IPS-18a (cell line): ENCODE measurements at regions not wholly inside any gene's neighbourhood (a gene's known extent, or its start where the extent isn't known, plus 50 kb on each side); places are given as distances from the start of the nearest gene placed in this dataset.

Source experiments
- H3K27ac ChIP-seq: one replicate; pipeline ENCODE4 v1.5.1; 2013; ENCODE audit warnings: low read length
- H3K27me3 ChIP-seq: one replicate; pipeline ENCODE4 v1.6.1; 2013; ENCODE audit warnings: mild to moderate bottlenecking, low read length; ENCODE audit not compliant: control insufficient read depth, insufficient read depth
- H3K36me3 ChIP-seq: one replicate; pipeline ENCODE4 v1.6.1; 2013; ENCODE audit warnings: low read depth, low read length; ENCODE audit not compliant: control insufficient read depth
- H3K4me1 ChIP-seq: one replicate; pipeline ENCODE4 v1.6.1; 2013; ENCODE audit warnings: low read depth, low read length; ENCODE audit not compliant: control insufficient read depth
- H3K4me3 ChIP-seq: one replicate; pipeline ENCODE4 v1.5.1; 2013; ENCODE audit warnings: low read length
- H3K9ac ChIP-seq: one replicate; pipeline ENCODE4 v1.6.1; 2013; ENCODE audit warnings: mild to moderate bottlenecking, low read length, moderate library complexity
- H3K9me3 ChIP-seq: one replicate; pipeline ENCODE4 v1.6.1; 2013; ENCODE audit warnings: low read depth, low read length; ENCODE audit not compliant: control insufficient read depth

DNA sequence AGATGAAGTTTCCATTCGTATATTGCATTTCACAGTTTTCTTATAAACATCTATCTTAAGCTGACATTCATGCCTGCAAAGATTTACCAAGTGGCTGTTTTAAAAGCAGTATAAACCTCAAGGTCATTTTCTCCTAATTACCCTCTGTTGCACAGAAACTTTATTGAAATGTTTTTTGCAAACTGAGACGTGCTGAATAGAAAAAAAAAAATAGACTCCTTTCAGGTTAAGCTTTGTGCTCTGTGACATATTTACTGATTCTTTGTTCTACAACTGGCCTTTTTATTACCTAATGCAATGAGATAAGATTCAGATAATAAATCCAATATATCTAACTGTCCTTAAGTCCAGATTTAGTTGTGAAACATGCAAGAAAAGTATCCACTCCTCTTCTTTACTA is 938.7 kb downstream of the DSC3 start:
- Histone ChIP-seq H3K9ac (no peak overlapping the region), H3K9me3 (no peaks in the 10 kb centered on the region), H3K36me3 (no peaks in the 10 kb centered on the region), H3K4me3 (no peak overlapping the region), H3K27me3 (no peaks in the 10 kb centered on the region), H3K4me1 (no peaks in the 10 kb centered on the region), H3K27ac (no peak overlapping the region)

DNA sequence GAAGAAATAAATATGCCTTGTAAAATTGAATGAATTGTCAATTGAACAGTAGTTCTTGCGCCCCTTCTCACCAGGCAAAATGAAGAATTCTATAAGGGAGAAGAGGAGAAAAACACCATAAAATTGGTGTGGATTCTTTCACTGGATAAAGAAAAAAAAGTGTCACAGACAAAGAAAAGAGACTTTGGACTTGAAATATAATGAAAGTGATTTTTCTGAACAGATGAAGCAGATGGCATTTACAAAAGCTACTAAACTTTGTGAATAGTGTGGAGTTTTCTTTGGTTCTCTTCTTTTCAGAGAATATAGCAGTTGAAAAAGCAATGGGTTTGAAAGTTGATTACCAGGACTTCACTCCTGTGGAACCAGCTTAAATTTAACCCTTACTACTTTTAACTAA is 945.7 kb downstream of the DSC3 start:
- peaks cover 3% of the 10 kb centered on the region for H3K4me1 ChIP-seq
- H3K9ac ChIP-seq = no peak overlapping the region
- no peak overlapping the region for H3K4me3 ChIP-seq
- H3K9me3 ChIP-seq = no peaks in the 10 kb centered on the region
- no peaks in the 10 kb centered on the region for H3K27me3 ChIP-seq
- H3K36me3 ChIP-seq = no peaks in the 10 kb centered on the region
- no peak overlapping the region for H3K27ac ChIP-seq

DNA sequence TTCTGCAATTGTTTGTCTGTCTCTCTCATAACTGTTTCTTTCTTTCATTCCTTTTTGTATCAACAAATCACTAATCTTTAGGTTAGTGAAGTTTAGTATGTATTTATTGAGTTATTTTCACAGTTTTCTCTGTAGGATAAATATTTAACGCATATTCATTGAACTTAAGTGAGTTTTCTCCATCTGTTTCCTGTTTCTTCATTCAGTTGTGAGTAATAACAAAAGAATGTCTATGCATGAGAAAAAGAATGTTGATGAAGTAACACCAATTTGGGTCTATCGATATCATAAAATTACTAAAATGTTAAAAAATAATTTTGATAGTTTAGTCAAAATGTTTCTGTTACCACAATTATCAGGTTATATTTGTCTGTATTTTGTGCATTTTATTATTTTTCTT is 948.0 kb downstream of the DSC3 start:
- Histone ChIP-seq H3K4me3 (no peak overlapping the region), H3K9me3 (no peaks in the 10 kb centered on the region), H3K9ac (no peak overlapping the region), H3K27ac (peak overlapping the region; percentile 20), H3K27me3 (no peaks in the 10 kb centered on the region), H3K36me3 (no peaks in the 10 kb centered on the region), H3K4me1 (peaks cover 3% of the 10 kb centered on the region)

DNA sequence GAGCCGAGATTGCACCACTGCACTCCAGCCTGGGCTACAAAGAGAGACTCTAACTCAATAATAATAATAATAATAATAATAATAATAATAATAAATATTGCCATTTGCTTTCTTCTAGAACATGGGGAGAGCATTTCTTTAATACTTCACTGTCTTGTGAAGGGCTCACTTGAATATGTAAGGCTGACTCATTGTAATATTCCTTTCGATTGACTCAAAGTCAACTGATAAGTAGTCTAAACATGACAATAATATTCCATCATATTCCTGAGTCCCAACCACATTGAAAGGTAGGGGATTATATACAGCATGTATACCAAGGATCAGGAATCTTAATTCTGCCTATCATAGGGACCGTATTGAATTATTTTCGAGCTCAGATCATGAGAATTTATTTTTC is 949.2 kb downstream of the DSC3 start:
- no peak overlapping the region for H3K9ac ChIP-seq
- no peak overlapping the region for H3K4me3 ChIP-seq
- no peak overlapping the region for H3K27ac ChIP-seq
- H3K4me1 ChIP-seq = peaks cover 3% of the 10 kb centered on the region
- no peaks in the 10 kb centered on the region for H3K36me3 ChIP-seq
- H3K27me3 ChIP-seq = no peaks in the 10 kb centered on the region
- no peaks in the 10 kb centered on the region for H3K9me3 ChIP-seq

DNA sequence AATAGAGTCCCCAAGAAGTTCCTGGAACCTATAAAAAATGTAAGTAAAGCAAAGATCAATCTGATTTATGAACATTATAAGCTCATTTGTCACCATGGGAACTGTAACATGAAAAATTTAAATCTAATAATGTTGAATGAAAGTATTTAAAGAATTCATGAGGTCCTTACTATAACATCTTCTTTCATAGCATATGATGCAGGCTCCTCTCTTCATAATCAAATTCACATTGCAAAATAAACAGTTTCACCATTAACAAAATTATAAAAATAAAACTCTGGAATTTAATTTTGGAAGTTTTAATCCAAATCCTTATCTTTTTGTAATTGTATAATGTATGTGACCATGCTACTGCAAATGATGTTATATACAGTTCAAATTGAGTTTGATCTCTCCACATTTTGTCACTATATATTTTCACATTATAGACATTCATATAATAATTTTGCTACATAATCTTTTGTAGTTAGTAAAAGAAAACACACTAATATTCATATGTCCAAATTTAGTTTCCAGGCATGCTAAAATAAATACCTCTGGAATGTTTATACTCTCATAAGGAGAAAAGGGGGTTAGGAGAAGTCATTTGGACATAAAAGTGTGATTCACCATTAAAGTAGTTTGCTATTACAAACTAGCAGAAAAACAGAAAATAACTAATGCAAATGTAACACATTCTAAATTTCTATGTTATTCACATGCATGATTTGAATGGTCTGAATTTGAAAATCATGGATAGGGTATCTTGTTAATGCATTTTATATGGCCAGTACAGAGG is 954.1 kb downstream of the DSC3 start:
- no peak overlapping the region for H3K9ac ChIP-seq
- no peak overlapping the region for H3K27ac ChIP-seq

DNA sequence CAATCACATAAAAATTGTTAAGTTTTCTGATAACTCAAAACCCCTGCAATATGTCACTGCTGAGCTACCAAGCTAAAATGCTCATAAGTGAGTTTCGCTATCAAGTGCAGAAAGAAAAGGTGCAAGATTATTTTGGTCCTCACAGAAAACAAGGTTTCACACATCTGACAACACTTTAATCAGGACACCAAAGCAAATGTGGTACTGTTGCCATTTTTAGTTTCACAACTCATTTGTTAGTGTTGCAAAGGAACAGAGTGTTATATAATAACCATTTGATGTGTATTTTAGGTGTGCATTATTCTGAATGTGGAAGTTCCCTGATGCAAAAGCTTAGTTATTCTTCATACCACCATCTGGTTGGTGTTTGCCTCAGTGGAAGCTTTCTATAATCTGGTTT is 956.2 kb downstream of the DSC3 start:
- Histone ChIP-seq H3K27ac (no peak overlapping the region), H3K27me3 (no peaks in the 10 kb centered on the region), H3K9ac (no peak overlapping the region), H3K4me3 (no peak overlapping the region), H3K4me1 (no peaks in the 10 kb centered on the region), H3K9me3 (no peaks in the 10 kb centered on the region), H3K36me3 (no peaks in the 10 kb centered on the region)

More for the DNA sequence above, 954.1 kb downstream of the DSC3 start:
- Histone ChIP-seq H3K36me3 (no peaks in the 10 kb centered on the region), H3K4me1 (no peaks in the 10 kb centered on the region), H3K9me3 (no peaks in the 10 kb centered on the region), H3K4me3 (no peak overlapping the region), H3K27me3 (no peaks in the 10 kb centered on the region)

DNA sequence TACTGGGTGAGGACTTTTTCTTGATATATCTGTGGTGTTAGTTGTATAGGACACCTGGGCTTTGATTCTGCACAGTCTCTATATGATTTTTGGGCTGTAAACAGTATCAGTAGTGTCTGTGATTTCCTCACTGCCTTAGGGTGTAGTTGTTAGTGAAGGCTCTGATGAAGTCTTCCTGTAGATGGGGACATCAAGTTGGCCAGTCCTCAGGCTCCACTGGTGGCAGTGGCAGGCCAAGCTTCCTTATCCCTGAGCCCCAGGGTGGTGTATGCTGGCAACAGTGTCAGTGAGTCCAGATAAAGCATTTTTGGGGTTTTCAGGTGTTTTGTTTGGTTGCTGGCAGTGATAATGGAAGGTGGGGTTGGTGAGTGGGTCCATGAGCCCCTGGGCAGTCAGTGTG is 961.4 kb downstream of the DSC3 start:
- Histone ChIP-seq H3K9ac (no peak overlapping the region), H3K27me3 (no peaks in the 10 kb centered on the region), H3K27ac (no peak overlapping the region), H3K9me3 (no peaks in the 10 kb centered on the region), H3K4me1 (no peaks in the 10 kb centered on the region), H3K4me3 (no peak overlapping the region), H3K36me3 (no peaks in the 10 kb centered on the region)

DNA sequence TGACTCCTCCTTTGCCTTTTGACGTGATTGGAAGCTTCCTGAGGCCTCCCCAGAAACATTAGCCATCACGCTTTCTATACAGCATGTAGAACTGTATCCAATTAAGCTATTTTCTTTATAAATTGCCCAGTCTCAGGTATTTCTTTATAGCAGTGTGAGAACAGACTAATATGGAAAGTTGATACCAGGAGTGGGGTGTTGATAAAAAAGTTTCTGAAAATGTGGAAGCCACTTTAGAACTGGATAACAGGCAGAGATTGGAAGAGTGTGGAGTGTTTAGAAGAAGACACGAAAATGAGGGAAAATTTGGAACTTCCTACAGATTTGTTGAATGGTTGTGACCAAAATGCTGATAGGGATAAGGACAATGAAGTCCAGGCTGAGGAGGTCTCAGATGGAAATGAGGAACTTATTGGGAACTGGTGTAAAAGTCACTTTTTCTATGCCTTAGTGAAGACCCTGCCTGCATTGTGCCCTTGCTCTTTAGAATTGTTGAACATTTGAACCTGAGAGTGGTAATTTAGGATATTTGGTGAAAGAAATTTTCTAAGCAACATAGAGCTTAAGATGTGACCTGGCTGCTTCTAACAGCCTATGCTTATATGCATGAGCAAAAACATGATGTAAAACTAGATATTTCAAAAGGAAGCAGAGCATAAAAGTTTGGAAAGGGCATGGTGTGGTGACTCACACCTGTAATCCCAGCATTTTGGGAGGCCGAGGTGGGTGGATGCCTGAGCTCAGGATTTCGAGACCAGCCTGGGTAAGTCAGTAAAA is 969.7 kb downstream of the DSC3 start:
- no peaks in the 10 kb centered on the region for H3K4me1 ChIP-seq

DNA sequence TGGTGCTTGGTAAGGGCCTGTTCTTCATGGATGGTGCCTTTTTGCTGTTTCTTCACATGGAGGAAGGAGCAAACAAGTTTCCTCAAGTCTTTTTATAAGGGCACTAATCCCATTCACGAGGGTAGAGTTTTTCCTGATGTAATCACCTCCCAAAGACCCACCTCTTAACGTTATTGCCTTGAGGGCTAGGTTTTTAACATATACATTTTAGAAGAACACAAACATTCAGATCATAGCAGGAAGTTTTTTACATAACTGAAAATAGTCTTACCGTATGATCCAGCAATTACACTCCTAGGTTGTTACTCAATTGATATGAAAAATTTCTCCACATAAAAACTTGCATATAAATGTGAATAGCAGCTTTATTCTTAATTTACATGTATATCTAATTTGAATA is 976.3 kb downstream of the DSC3 start:
- Histone ChIP-seq H3K27ac (no peak overlapping the region), H3K9ac (no peak overlapping the region), H3K9me3 (no peaks in the 10 kb centered on the region), H3K4me3 (no peak overlapping the region), H3K4me1 (no peaks in the 10 kb centered on the region), H3K36me3 (no peaks in the 10 kb centered on the region), H3K27me3 (no peaks in the 10 kb centered on the region)

More for the DNA sequence above, 969.7 kb downstream of the DSC3 start:
- Histone ChIP-seq H3K36me3 (no peaks in the 10 kb centered on the region), H3K4me3 (no peak overlapping the region), H3K9me3 (peaks cover 14% of the 10 kb centered on the region), H3K9ac (no peak overlapping the region), H3K27ac (no peak overlapping the region), H3K27me3 (no peaks in the 10 kb centered on the region)

DNA sequence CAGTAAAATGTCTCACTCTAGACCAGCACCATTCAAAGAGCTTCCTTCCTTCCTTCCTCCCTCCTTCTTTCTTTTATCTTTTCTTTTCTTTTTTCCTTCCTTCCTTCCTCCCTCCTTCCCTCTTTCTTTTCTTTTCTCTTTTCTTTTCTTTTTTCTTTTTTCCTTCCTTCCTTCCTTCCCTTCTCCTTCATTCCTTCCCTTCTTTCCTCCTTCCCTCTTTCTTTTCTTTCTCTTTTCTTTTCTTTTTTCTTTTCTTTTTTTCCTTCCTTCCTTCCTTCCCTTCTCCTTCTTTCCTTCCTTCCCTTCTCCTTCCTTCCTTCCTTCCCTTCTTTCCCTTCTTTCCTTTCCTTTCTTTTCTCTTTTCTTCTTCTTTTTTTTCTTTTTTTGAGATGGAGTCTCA is 985.1 kb downstream of the DSC3 start:
- no peaks in the 10 kb centered on the region for H3K36me3 ChIP-seq
- no peak overlapping the region for H3K27ac ChIP-seq
- H3K4me1 ChIP-seq = no peaks in the 10 kb centered on the region
- no peaks in the 10 kb centered on the region for H3K27me3 ChIP-seq
- no peak overlapping the region for H3K4me3 ChIP-seq
- no peak overlapping the region for H3K9ac ChIP-seq
- no peaks in the 10 kb centered on the region for H3K9me3 ChIP-seq

DNA sequence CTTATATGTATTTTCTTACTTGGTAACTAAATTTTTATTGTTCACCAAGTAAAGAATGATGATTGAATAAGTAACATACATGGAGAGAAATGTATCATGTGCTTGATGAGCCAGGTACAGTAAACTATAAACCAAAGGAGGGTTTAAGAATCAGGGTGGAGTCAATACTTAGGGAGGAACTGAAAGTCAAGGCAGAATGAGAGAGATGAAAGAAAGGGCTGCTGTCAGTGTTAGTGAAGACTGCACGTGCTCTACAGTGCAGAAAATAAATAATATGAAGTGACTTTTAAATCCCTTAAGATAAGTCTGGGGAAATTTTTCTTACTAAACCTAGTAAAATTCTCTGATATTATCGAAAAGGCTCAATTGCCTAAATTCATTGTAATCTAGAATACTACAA is 986.0 kb downstream of the DSC3 start:
- Histone ChIP-seq H3K9ac (no peak overlapping the region), H3K4me1 (no peaks in the 10 kb centered on the region), H3K4me3 (no peak overlapping the region), H3K27me3 (no peaks in the 10 kb centered on the region), H3K27ac (no peak overlapping the region), H3K36me3 (no peaks in the 10 kb centered on the region), H3K9me3 (no peaks in the 10 kb centered on the region)

DNA sequence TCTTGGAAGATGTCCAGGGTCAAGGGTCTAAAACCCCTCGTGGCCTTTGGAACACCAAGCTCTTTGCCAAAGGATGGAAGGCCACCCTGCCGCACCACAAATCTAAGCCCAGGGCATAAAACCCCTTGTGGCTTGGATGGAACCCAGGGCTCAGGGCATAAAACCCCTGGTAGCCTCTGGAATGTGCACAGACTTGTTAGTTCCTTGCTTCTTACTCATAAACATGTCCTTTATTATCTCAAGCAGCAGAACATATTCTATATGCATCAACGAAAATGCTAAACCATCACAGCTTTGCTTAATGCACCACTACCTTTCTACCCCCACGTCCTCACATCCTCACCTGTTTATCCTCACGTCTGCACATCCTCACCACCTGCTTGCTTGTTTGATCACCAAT is 998.0 kb downstream of the DSC3 start:
- Histone ChIP-seq H3K9ac (no peak overlapping the region), H3K4me1 (no peaks in the 10 kb centered on the region), H3K4me3 (no peak overlapping the region), H3K9me3 (no peaks in the 10 kb centered on the region), H3K27me3 (no peaks in the 10 kb centered on the region), H3K36me3 (no peaks in the 10 kb centered on the region), H3K27ac (no peak overlapping the region)
